Endodermal cell (in vitro differentiated cells): ENCODE measurements at regions not wholly inside any gene's neighbourhood (a gene's known extent, or its start where the extent isn't known, plus 50 kb on each side); places are given as distances from the start of the nearest gene placed in this dataset.

ENCODE experiments used
- DNase-seq: peaks from one replicate; pipeline ENCODE4 v3.0.0-alpha.2; 2017
- H3K27ac ChIP-seq: 2 replicates; pipeline ENCODE4 v1.5.1; 2013; ENCODE audit warnings: mild to moderate bottlenecking, low read depth, low read length, moderate library complexity
- H3K27me3 ChIP-seq: 2 replicates; pipeline ENCODE4 v1.6.1; 2013; ENCODE audit warnings: mild to moderate bottlenecking, low read length, moderate library complexity; ENCODE audit not compliant: insufficient read depth, control insufficient read depth, poor library complexity, severe bottlenecking
- H3K36me3 ChIP-seq: 2 replicates; pipeline ENCODE4 v1.7.0; 2013; ENCODE audit warnings: mild to moderate bottlenecking, low read length, moderate library complexity; ENCODE audit not compliant: control insufficient read depth, insufficient read depth
- H3K4me1 ChIP-seq: one replicate; pipeline ENCODE4 v1.7.0; 2013; ENCODE audit warnings: low read length; ENCODE audit not compliant: control insufficient read depth, insufficient read depth
- H3K4me3 ChIP-seq: 2 replicates; pipeline ENCODE4 v1.5.1; 2013; ENCODE audit warnings: mild to moderate bottlenecking, low read length, moderate library complexity
- H3K9ac ChIP-seq: 2 replicates; pipeline ENCODE4 v1.6.1; 2013; ENCODE audit warnings: mild to moderate bottlenecking, low read length, moderate library complexity; ENCODE audit not compliant: poor library complexity, severe bottlenecking; ENCODE audit errors: extremely low read depth
- H3K9me3 ChIP-seq: 2 replicates; pipeline ENCODE4 v1.6.1; 2013; ENCODE audit warnings: mild to moderate bottlenecking, low read length, moderate library complexity; ENCODE audit not compliant: control insufficient read depth
- H3K27ac Mint-ChIP-seq: 2 replicates; pipeline ENCODE4 v1.8.0; 2020; ENCODE audit warnings: mixed read lengths
- H3K27me3 Mint-ChIP-seq: 2 replicates; pipeline ENCODE4 v1.8.0; 2021; ENCODE audit warnings: mild to moderate bottlenecking, mixed read lengths; ENCODE audit not compliant: insufficient read depth
- H3K36me3 Mint-ChIP-seq: 2 replicates; pipeline ENCODE4 v1.8.0; 2020; ENCODE audit warnings: low read depth, mixed read lengths
- H3K4me1 Mint-ChIP-seq: 2 replicates; pipeline ENCODE4 v1.8.0; 2020; ENCODE audit warnings: mixed read lengths
- H3K4me3 Mint-ChIP-seq: 2 replicates; pipeline ENCODE4 v1.8.0; 2020; ENCODE audit warnings: mild to moderate bottlenecking, moderate library complexity, mixed read lengths
- H3K9me3 Mint-ChIP-seq: 2 replicates; pipeline ENCODE4 v1.8.0; 2020; ENCODE audit warnings: mild to moderate bottlenecking, mixed read lengths
- WGBS, 2 experiments: methylation state at CpG; one replicate each; pipeline versions ENCODE4 v1.1.5 to v1.1.7; 2013; ENCODE audit warnings: missing lambda C conversion rate in 2 of 2, mixed read lengths in 1 of 2; ENCODE audit not compliant: insufficient coverage in 1 of 2, insufficient read length in 1 of 2; 5-methylcytosine and 5-hydroxymethylcytosine counted together
- TF ChIP-seq, protein P1 (sequence below): fragments of 200-600 bp; sonication (generic); conservative IDR thresholded peaks from 2 replicates; pipeline ENCODE4 v1.5.0; 2021; ENCODE audit warnings: antibody characterized with exemption, mild to moderate bottlenecking

DNA sequence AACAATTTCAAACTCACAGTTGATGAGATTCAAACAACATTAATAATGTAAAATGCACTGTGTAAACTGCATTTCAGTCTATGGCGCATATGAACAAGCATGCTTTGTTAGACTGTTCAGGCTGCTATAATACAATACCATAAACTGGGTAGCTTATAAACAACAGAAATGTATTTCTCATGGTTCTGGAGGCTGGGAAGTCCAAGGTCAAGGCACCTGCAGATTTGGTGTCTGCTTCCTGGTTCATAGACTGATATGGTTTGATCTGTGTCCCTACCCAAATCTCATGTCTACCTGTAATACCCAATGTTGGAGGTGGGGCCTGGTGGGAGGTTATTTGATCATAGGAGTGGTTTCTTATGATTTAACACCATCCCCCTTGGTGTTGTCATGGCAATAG lies 148.1 kb upstream of the SERPINE2 start:
- no peaks in the 10 kb centered on the region for H3K36me3 ChIP-seq
- no peak overlapping the region for H3K9ac ChIP-seq
- H3K4me1 ChIP-seq: peaks cover 5% of the 10 kb centered on the region
- Mint-ChIP-seq H3K36me3 (peaks cover 8% of the 10 kb centered on the region), H3K4me3 (no peak overlapping the region), H3K4me1 (peaks cover 19% of the 10 kb centered on the region), H3K9me3 (peaks cover 24% of the 10 kb centered on the region), H3K27me3 (no peaks in the 10 kb centered on the region), H3K27ac (no peak overlapping the region)
- 100% methylated on average over 1 of the region's 1 CpG; no CpG with 5 or more reads in 1 of the 2 experiments for WGBS, 2 experiments
- H3K27ac ChIP-seq: no peak overlapping the region
- H3K27me3 ChIP-seq: no peaks in the 10 kb centered on the region
- TF ChIP-seq, protein P1, sequence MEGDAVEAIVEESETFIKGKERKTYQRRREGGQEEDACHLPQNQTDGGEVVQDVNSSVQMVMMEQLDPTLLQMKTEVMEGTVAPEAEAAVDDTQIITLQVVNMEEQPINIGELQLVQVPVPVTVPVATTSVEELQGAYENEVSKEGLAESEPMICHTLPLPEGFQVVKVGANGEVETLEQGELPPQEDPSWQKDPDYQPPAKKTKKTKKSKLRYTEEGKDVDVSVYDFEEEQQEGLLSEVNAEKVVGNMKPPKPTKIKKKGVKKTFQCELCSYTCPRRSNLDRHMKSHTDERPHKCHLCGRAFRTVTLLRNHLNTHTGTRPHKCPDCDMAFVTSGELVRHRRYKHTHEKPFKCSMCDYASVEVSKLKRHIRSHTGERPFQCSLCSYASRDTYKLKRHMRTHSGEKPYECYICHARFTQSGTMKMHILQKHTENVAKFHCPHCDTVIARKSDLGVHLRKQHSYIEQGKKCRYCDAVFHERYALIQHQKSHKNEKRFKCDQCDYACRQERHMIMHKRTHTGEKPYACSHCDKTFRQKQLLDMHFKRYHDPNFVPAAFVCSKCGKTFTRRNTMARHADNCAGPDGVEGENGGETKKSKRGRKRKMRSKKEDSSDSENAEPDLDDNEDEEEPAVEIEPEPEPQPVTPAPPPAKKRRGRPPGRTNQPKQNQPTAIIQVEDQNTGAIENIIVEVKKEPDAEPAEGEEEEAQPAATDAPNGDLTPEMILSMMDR: no peak
- H3K4me3 ChIP-seq: peak overlapping the region; percentile 62
- no peak for DNase-seq
- peaks cover 31% of the 10 kb centered on the region for H3K9me3 ChIP-seq

DNA sequence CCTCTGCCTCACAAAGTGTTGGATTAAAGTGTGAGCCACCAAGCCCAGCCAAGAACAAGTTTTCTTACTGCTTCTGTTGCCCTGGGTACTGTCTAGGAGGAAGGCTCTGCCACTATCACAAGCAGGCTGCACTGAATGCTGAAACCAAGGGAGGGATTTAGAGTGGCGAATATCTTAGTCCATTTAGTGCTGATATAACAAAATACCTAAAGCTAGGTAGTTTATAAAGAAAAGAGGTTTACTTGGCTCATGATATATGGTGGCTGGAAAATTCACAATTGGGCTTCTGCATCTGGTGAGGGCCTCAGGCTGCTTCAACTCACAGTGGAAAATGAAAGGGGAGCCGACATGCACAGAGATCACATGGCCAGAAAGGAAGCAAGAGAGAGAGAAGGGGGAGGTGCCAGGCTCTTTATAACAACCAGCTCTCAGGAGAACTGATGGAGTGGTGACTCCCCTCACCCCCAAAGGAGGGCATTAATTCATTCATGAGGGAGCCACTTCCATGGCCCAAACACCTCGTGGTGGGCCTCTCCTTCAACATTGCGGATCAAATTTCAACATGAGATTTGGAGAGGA lies 146.0 kb upstream of the SERPINE2 start:
- no peak overlapping the region for H3K4me3 ChIP-seq
- H3K36me3 ChIP-seq: no peaks in the 10 kb centered on the region
- H3K4me3 Mint-ChIP-seq: no peak overlapping the region
- TF ChIP-seq, protein P1: no peak
- peaks cover 25% of the 10 kb centered on the region for H3K9me3 ChIP-seq
- H3K27me3 ChIP-seq: no peaks in the 10 kb centered on the region
- no peak overlapping the region for H3K9ac ChIP-seq
- WGBS, 2 experiments: 85 to 88% methylated on average over 4 of the region's 4 CpGs
- H3K27ac Mint-ChIP-seq: no peak overlapping the region
- H3K4me1 ChIP-seq: peaks cover 5% of the 10 kb centered on the region
- H3K36me3 Mint-ChIP-seq: peaks cover 8% of the 10 kb centered on the region
- H3K27ac ChIP-seq: no peak overlapping the region
- peaks cover 19% of the 10 kb centered on the region for H3K4me1 Mint-ChIP-seq
- H3K9me3 Mint-ChIP-seq: peaks cover 27% of the 10 kb centered on the region
- DNase-seq: no peak
- peaks cover 4% of the 10 kb centered on the region for H3K27me3 Mint-ChIP-seq

DNA sequence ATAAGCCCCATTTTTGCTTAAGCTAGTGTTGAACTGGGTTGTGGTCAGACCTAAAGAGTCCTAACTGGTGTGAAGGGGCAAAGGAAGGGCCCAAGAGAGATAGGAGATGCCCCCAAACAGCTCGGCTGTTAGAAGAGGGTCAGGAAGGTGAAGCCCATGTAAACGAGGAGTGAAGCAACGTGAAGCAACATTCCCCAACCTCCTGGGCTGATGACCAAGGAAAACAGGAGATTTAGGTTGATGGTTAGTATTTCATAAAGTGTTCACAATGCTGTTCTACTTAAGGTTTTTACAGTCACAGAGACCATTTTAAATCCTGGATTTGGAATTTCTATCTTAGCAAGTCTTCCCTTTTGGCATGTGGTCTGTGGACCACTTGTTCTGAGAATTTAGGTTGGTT lies 144.0 kb upstream of the SERPINE2 start:
- Histone ChIP-seq H3K27me3 (no peaks in the 10 kb centered on the region), H3K36me3 (no peaks in the 10 kb centered on the region), H3K9me3 (peaks cover 18% of the 10 kb centered on the region), H3K9ac (no peak overlapping the region), H3K27ac (no peak overlapping the region), H3K4me1 (peaks cover 5% of the 10 kb centered on the region), H3K4me3 (no peak overlapping the region)
- peaks cover 6% of the 10 kb centered on the region for H3K27me3 Mint-ChIP-seq
- no peak overlapping the region for H3K27ac Mint-ChIP-seq
- H3K4me3 Mint-ChIP-seq: no peak overlapping the region
- H3K36me3 Mint-ChIP-seq: peaks cover 4% of the 10 kb centered on the region
- peaks cover 32% of the 10 kb centered on the region for H3K9me3 Mint-ChIP-seq
- TF ChIP-seq, protein P1: no peak
- H3K4me1 Mint-ChIP-seq: peaks cover 19% of the 10 kb centered on the region
- no peak for DNase-seq
- WGBS, 2 experiments: 90% methylated on average over 3 of the region's 3 CpGs; no CpG with 5 or more reads in 1 of the 2 experiments
